HG02885 (cell line): ENCODE measurements at regions not wholly inside any gene's neighbourhood (a gene's known extent, or its start where the extent isn't known, plus 50 kb on each side); places are given as distances from the start of the nearest gene placed in this dataset.

Experiments used
- ATAC-seq: cut with Tn5 transposase; IDR thresholded peaks from one replicate; pipeline ENCODE4 v1.9.1; 2021; ENCODE audit warnings: mild to moderate bottlenecking; ENCODE audit not compliant: unreplicated experiment, poor library complexity

DNA sequence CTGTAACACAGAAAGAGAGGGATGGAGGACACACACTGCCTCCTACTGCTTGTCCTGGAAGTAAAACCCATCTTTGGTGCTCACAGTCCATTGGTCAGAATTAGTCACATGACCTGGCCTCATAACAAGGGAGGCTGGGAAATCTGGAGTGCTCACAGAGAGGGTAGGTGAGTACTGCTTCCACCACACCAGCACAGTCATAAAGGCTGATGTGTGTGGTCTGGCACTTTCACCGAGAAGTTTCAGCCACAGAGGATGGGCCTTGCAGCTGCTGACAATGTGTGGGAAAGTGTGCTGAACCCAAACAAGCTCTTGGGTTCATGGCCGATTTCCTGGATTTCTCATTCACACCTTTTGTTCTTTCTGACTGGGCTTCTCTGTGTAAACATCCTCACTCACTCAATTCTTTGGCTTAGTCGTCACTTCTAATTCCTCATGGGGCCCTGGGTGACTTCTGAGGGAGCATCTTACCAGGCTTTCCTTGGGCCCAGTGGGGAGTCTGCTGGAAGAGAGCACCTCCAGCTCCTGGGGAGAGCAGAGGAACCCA, 100.7 kb downstream of the ASB7 start:
- ATAC-seq: peak; percentile 100

DNA sequence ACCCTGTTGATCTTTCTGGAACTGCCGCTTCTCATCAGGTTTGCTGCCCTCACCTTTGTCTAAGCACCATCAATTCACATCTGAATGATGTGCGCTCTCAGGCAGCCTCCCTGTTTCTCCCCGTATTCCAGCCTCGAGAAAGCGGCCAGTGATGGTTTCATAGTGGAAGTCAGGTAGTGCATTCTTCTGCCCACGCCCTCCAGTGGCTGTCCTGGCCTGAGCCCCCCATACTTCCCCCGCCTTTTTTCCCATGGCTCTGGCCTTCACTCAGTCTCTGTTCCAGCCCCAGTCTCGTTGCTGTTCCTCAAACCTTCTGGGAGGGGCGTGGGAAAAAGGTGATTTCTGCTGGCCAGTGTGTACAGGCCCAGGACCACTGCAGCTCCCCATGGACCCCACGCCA, 101.3 kb downstream of the ASB7 start:
- peak; percentile 4 for ATAC-seq

DNA sequence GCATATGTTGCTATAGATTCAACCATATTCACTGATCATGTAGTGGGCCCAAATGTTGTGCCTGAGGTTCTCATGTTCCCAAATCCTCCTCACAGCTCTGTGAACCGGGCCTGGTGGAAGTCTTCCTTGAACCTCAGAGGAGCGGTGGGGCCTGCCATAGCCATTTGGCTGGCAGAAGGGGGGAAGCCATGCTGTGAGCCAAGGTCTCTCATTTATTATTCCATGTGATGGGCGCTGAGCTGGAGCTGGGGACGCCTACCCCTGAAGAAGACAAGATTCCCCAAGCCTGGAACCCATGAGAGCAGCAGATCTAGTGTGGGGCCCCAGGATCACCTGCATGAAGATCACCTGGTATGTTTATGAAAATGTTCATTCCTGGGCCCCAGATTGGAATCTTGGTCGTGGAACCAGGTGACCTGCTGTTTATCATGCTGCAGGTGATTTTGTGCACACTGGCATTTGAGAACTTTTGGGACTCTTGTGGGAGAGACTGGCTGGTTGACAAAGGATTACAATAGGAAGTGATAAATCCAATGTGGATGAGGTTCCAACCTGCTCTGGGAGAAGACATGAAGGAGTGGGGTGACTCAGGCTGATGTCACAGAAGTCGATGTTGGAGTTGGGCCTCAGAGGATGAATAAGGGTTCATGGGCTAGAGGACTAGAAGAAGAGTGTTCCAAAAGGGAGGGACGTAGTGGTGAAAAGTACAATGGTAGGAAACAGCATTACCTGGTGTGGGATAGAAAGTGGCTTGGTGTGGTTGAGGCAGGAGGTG, 102.1 kb downstream of the ASB7 start:
- no peak for ATAC-seq

DNA sequence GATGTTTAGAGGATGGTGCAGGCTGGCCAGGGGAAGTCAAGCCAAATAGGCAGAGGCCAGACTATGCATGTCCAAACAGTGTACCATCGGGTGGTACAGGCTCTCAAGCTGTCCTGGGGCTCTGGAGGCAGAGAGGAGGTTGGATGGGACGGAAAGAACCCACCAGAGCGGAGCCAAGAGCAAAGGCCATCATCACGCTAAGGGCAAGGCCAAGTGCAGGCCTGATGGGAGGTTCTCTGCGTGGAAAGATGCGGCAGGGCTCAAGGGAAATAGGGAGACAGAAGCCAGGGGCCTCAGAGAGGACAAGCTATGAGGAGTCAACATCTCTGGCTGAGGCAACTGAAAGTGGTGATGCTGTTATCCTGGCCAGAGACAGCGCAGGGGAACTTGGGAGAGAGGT, 102.7 kb downstream of the ASB7 start:
- ATAC-seq: no peak

DNA sequence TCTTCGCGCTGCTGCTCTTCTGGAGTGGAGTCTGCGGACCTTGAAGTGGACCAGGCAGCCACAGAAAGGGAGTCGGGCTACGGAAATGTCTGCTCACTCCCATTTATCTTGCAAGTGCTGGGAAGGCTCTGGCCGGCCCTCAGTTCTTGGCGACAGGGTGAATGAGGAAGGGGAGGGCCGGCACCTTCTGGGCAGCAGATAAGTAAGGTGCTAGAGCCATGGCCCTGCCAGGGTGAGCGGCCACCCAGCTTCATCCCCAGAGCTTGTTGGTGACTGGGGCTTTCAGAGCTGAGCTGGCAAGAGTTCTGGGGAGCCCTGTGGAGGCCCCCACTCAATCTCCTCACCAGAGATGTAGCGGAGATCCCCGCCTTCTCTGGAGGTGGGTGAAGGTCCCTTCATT, 103.5 kb downstream of the ASB7 start:
- ATAC-seq: no peak

DNA sequence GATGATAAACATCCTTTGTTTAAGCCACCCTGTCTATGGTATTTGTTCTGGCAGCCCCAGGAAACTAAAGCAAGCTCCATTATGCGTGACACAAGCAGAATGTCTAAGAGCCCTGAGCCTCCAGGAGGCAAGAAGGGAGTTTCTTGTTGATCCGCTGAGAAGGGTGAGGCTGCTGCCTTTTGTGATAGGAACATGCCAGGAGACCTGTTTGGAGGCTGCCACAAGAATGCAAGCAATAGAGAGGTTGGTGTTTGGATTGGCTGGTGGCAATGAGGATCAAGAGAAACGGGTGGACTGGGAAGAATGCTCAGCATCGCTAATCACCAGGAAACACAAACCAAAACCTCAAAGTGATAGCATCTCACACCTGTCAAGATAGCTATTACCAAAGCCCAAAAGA, 104.8 kb downstream of the ASB7 start:
- no peak for ATAC-seq

DNA sequence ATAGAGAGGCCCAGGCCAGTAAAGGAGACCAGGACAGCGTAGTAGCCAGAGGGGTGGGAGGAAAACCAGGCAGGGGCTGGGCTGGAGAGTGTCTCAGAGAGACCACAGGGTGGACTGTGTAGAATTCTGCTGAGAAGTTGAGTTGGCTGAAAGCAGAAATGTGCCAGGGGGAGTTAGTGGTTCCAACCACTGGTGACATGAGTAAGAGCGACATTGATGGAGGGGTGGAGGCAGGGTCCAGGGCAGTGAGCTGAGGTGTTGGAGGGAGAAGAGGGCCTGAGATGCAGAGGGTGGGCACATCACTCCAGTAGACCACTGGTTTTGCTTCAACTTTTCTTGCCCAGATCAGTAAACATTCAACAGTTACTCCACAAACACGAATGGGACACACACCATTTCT, 106.5 kb downstream of the ASB7 start:
- no peak for ATAC-seq

DNA sequence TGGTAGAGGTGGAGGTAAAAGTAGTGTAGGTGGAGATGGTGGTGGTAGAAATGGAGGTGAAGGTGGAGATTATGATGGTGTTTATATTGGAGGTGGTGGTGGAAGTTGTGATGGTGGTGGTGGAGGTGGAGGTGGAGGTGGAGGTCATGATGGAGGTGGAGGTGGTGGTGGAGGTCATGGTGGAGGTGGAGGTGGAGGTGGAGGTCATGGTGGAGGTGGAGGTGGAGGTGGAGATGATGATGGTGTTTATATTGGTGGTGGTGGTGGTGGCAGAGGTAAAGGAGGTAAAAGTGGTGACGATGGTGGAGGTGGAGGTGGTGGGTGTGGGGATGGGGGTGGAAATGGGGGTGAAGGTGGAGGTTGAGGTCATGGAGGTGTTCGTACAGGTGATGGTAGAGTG, 107.8 kb downstream of the ASB7 start:
- ATAC-seq: no peak

DNA sequence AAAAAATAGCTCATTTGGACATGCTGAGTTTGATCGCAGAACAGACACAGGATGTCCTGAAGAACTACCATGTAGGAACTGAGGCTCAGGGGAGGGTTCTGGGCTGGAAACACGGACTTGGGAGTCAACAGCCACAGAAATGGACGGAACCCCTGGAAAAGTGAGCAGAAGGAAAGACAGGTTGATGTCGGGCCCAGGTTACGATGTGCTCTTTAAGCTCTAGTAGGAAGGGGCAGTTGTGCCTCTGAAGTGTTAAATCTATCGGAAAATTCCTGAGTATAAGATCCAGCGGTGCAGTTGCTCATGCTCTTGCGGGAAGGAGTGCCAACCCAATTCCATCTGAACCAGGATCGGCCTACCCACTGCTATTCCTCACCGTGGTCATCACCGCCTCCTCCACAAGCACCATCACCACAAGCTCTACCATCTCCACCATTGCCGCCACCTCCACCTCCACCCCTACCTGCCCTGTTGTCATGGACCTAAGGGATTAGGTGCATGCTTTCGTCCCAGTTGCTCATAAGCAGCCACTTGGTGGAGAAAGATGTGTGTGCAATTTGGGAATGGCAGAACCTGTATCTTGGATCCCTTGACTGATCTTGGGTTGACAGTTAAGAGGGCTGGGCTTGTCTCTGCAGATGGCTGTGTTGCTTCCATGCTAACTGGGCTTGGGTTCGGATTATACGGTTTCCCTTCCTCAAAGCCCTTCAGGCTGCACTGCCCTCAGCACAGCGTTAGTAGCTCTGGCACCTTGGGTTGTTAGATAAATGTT, 108.5 kb downstream of the ASB7 start:
- no peak for ATAC-seq

DNA sequence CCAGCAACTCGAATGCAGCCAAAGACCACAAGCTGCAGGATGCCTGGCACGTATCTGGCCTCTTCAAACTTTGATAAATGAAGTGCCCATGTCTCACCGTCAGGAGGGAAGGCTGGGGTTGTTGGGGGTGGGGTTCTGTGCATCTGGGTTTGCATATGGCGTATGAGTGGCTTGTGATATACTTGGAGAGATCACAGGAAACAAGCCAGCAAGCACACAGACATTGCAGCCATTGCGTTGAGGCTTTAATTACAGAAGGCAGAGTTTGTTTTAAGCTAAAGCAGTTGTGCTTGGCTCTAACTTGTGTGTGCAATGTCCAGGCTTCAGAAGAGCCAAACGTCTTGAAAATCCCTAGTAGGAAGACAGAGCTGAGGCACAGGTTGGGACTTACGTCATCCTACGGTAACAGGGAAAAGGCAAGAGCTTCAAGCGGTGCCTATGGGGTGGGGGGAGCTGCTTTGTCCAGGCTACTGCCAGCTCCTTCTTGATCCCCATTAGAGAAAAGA, 109.2 kb downstream of the ASB7 start:
- ATAC-seq: no peak

DNA sequence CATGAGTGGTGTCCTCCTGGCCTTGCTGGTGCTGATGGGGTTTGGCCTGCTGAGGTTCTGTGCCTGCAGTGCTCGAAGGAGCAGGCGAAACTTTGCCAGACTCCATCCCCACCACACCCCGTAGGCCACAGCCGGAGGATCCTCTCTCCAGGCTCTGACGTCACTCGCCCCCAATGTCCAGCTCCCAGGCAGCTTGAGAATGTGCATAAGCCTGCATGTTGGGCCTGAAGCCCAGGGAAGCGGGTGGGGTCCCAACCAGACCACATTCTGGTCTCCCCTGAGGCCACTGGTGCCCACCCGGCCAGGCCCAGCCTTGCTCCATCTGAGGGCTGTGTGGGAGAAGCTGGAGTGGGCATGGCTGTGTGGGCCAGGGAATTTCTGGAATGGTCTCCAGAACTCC, 109.8 kb downstream of the ASB7 start:
- no peak for ATAC-seq

DNA sequence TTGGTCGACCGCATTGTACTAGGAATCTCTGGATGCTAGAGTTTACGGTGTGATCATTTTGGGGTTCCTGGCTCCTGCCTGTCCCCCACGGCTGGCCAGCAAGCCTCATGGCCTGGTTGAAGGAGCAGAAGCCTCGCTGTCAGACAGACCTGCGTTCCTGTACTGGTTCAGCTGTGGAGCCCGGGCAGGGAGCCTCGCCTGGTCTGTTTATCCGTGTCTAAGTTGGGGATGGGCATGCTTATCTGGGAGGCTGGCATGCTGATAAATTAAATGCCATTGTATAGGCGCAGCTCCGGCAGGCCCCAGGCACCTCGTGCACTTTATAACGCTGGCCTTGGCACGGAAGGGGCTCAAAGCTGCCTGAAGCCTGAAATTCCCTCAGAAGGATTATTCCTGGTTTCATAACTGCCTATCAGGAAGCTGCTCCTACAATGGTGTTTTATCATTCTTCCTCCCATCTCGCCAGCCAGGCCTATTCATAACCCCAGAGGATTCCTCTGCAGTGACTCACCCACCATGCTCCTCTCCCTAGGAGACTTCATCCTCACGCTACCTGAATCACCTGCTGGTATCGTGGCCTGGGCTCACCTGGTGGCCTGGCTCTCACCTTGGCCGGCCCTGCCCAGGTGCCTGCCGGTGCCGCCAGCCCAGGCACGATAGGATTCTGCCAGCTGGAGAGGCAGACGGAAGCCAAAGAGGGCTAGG, 110.9 kb downstream of the ASB7 start:
- no peak for ATAC-seq

DNA sequence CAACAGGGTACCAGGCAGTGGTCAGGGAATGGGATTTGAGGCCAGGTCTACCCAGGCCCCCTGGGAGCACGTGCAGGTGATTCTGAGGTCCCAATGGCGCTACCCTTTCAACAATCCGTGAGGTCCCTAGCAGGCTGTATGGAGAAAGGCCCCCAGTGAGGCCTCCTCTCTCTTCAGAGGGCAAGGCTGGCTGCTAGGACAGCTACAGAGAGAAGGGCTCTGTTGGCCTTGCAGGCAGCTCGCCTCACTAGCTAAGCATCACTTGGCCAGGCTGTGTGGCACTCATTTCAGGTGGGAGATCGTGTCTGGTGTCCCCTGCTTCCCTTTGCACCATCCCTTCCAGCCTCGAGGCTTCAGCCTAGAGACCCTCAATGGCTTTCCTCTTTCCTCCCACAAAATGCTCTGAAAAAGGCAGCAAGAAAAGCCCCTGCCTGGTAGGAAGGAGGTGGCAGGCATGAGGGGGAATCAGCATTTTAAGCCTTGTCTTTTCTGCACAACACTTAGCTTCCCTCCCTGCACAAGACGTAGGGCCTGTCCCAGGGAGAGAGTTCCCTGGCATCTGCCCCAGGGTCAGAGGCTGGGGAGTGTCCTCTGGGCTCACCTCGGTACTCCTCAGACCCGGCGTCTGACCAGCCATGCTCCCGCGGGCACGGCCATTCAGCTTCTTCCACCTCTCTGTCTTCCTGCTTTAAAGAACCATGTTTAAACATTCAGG, 111.8 kb downstream of the ASB7 start:
- ATAC-seq: no peak

DNA sequence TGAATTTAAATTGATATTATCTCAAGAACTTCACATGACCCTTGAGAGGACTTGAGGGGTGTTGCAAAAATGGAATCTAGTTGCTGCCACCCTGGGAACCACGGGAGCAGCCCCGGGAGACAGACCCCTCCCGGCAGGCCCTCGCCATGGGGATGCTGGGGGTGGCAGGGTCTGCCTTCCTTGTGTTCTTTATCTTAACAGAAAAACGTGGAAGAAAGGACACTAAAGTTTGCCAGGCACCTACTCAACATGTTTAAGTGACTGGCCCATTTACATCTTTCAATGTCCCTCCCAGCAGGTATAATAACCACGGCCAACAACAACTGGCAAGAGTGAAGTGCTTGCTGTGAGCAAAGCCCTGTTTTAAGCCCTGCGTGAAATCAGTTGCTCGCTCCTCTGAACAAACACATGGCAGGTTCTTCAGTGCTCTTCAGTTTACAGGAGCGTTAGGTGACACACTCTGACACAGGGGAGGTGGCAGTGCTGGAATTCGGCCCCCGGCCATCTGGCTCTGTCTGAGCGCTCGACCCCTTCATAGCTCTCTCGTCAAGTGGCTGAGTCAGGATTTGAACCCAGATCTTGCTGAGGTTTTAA, 112.5 kb downstream of the ASB7 start:
- ATAC-seq: no peak

DNA sequence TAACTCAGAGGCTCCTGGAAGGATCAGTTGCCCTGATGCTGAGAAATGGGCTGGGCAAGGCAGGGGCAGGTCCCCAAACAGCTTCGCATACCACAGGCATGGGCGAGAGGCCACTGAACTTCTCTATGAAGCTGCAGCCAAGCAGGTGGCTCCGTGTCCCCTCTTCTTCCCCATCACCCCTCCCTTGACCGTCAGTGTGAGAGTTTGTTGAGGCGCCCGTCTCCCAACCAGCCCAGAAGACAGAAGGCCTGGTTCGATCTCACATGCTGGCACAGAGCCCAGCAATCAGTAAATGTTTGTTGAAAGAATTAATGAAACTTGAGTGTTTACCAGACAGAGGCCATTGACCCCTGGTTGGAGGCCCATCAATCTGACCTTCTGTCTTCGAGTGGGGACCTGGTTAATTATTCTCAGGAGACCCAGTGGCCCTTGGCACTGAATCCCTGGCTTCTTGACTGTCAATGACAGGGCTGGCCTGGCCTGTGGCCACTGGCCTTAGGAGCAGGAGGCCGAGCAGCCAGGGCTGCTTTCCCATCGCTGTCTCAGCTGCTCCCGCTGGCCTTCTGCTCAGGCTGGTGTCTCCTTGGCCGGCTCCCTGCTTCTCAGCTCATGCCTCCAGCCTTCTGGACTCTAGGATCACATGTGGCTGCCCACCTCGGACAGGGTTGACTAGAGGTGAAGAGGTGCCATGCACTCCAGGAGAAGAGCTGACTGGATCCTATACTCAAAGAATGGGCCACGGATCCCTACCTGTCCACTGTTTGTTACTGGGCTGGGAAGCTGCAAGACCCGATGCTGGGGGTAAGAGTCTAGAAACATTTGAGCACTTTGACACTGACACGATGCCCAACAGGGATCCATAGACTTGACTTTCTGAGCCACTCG, 113.4 kb downstream of the ASB7 start:
- ATAC-seq: no peak

DNA sequence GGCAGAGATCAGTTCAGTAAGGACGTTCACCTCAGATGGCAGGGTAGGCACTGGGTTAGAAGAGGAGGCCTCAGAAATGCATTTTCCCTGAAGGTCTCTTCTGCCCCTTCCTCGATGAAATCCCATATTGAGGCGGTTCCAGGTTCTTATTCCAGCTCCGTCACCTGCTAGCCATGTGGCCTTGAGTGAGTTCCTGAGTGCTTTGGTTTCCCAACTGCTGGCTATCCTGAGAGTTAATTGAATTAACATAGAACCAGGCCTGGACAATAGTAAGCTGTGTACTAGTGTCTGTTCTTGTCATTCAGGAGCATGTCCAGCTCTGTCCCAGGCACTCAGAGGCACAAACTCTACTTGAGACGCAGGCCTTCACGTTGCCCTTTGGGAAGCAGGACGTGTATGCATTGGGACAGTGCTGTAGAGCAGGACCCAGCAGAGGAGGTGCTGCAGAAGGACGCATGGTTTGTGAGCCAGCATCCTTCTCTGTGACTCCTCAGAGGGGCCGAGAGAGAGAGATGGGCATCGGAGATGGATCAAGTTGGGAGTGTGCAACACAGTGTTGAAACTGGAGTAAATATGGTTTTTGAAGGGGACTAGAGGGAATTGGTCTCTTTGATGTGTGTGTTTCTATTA, 114.2 kb downstream of the ASB7 start:
- no peak for ATAC-seq

DNA sequence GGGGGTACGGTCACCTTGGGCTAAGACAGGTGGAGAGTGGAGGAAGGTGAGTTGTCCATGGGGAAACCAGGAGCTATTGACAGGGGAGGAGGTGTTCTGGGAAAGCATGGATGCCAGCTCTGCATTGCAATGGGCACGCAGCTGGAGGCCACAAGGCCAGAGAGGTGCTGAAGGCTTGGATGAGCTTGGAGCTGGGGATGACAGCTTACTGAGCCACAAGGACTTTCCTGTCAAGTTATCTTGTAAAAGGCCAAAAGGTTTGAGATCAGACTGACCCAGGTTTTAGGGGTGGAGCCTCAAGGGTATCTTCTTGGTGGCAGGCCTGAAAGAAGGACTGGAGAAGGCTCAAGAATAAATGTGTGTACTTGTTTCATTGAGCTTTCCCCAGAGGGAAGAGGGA, 115.2 kb downstream of the ASB7 start:
- no peak for ATAC-seq
